Colon (tissue), 2 donors: ENCODE measurements at regions not wholly inside any gene's neighbourhood (a gene's known extent, or its start where the extent isn't known, plus 50 kb on each side); places are given as distances from the start of the nearest gene placed in this dataset.
"Not testable (repeated sequence)": the region's sequence is repeated elsewhere in the genome, so short reads cannot be mapped to it uniquely, and the experiment has no call there.

Source experiments
- FAIRE-seq: peaks from 2 replicates; lab custom pipeline; 2012; peaks lifted over from hg19 to GRCh38; lab: Jason Lieb, UNC
- donor health status: control.
- donor health status: control.

DNA sequence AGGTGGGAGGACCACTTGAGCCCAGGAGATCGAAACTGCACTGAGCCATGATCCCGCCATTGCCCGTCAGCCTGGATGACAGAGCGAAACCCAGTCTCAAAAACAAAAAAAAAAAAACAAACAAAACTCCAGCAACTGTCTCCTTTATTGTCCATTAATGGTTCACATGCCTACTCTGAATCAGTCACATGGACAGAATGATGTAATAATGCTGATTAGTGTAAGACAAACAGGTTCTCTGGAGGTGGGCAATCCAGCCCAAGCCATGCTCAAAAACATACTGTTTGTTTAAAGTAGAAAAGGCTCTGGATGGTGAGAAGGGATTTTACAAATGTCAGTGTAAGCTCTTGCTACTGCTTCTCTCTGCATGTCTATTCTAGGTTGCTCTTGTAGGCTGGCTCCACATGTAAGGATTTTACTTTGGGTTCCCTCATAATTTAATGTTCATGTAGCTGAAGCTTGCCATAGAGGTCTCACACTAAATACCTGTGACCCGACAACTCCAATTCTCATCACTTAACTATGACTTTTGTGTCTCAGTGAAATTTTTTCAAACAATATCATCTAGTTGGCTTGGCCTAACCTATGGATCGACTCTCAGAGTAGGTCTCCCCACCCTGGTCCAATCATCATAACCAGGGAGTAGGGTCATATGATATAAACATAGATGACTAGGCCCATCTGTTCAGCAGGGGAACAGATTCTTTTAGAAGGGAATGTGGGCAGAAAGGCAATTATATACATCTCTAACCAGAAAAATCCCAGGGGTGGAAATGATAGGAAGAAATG, 83.9 kb upstream of the SLC39A10 start:
- FAIRE-seq = no peak

DNA sequence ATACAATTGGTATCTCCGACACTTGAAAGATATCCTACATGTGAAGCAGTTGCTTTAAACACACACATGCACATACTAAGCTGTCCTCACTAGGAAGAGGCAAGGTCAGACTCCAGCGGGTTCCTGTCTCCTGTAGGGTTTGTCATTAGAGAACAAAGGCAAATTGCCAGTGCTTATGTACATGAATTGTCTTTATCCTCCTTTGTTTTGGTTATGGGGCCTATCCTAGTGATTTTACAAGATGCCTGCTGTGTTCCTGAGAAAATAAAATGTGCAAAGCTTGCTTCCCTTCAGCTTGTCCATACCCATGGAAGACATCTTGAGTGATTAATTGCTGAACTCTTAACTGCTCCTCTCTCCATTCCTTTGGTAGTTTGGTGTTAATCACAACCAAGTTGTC, 86.7 kb upstream of the SLC39A10 start:
- FAIRE-seq = no peak

DNA sequence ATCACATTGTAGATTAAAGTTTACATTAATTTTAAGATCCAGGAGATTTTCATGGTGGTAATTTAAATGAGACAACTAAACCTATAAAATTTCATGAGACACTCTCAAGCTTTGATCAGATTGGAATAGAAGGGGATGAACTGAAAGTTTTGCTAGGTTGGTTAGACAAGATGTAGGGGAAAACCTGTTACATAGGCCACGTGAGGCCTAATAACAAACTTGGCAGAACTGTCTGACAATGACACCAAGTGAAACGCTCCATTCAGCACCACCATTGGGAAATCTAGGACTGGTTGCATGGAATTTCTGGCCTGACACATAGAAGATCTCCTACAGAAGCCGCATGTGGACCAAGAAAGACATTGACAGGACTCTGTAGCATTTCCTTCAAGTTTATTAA, 87.8 kb upstream of the SLC39A10 start:
- FAIRE-seq = no peak

DNA sequence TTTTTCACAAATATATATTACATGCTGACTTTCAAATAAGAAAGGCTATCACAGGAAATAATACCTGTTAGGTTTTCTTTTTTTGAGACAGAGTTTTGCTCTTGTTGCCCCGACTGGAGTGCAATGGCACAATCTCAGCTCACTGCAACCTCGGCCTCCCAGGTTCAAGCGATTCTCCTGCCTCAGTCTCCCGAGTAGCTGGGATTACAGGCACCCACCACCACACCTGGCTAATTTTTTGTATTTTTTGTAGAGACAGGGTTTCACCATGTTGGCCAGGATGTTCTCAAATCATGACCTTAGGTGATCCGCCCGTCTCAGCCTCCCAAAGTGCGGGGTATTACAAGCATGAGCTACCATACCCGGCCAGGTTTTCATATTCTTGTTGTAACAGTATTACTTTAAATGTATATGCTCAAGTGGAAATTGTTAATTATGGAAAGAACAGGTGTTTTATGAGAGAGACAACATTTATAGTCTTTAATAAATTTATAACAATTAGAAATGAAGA, 92.3 kb upstream of the SLC39A10 start:
- FAIRE-seq = not testable (repeated sequence)

DNA sequence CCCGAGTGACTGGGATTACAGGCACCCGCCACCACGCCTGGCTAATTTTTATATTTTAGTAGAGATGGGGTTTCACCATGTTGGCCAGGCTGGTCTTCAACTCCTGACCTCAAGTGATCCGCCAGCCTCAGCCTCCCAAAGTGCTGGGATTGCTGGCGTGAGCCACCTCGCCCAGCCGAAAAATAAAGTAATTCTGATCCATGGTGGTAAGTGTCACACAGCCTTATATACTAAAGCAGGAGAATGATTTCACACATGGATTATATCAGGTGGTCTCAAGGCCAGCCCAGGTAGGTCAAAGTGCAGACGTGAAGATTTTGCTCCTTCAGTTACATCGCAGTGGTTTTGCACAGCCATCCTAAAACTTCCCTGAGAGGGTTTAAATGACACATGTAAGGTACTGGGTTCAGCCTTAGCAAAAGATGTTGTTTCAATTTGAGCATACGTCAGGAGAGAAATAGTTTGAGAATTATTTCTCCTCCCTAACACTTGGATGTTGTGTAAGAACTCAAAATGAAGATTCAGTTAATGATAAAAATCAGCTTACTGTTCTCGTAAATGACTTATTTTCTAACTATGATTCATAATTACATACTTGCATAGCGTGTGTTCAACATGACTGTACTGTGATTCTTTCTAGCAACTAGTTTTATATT, 93.0 kb upstream of the SLC39A10 start:
- no peak for FAIRE-seq

DNA sequence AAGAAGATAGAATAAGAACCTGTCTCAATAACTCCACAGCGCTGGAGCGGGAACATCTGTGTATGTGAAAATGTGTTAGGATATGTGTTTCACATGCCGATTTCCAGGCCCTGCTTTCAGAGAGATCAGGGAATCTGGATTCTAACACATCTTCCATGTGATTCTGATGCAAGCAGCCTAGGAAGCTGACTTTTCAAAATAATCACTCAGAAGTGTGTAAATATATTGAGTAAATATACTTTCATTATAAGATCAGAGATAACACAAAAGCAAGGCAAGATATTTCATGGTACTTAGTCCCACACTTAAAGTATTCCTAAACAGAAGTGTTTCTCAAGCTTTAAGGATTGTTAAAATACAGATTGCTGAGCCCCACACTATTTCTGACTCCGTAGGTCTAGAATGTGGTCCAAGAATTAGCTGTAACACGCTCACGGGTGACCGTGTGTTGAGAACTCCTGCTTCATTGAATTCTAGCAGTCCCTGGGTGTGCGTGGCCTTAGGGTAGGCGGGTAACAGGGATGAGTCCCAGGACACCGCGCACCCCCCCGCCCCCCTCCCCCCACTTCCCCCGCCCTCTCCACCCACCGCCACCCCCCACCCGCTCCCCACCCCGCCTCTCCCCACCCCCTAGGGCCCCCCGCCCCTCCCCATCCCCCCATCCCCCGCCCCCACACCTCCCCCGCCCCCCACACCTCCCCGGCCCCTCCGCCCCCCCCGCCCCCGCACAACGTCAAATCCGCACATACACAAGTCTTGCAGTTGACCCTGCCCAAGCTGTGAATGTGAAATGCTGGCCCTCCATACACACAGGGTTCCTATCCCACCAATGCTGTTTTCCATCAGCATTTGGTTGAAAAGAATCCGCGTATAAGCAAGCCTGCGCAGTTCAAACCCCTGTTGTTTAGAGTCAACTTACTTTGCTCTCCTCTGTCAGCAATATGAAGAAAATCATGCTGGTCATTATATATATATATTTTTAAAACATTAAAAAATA, 94.2 kb upstream of the SLC39A10 start:
- FAIRE-seq = no peak

DNA sequence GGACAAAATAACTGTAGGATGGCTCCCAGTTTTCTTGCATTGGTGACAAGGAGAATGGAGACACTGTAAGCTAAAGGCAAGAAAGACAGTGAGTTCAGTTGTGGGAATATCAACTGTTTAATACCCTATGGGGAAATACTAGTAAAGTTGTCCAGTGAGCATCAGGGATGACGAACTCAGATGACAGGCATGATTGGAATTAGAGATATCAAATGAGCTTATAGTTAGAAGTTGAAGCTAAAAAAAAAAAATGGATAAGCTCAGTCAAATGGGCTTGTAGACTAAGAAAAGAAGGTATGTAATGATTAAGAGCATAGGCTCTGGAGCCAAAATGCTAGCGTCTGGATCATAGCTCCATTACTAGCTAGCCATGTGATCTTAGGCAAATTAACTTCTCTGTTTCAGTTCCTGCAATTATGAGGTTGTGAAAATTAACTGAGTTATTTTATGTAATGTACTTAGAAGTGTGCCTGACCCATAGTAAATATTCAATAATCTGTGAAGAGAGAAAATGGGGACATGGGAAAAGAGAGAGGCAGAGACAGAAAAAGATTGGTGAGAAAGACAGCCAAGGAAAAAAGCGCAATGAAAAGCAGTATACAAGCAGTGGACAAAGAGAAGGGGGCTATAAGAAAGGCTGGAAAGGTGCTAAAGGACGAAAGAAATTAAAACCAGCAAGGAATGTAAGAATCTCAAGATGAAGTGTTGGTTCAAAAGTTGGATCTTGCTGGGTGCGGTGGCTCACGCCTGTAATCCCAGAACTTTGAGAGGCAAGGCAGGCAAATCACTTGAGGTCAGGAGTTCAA, 95.7 kb upstream of the SLC39A10 start:
- FAIRE-seq = no peak

DNA sequence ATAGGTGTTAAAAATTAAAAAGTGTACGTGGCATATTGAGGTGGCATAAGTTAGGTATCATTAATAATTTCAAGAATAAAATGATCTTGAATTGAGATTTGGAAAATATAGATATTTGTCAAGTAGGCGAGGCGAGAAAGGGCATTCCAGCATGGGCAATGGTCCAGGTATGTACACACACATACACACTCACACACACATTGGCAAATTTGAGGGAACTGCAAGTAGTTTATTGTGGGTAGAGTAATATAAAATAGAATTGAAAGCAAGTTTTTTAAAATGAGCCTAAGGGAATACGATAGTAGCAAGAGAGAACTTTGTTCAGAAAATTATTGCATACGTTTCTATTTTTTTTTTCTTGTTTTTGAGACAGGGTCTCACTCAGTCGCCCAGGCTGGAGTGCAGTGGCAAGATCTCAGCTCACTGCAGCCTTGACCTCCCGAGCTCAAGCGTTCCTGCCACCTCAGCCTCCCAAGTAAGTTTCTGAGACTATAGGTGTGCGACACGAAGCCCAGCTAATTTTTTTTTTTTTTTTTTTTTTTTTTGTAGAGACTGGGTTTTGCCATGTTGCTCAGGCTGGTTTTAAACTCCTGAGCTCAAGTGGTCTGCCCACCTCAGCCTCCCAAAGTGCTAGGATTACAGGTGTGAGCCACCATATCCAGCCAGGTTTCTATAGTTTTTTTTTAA, 96.7 kb upstream of the SLC39A10 start:
- FAIRE-seq = no peak

DNA sequence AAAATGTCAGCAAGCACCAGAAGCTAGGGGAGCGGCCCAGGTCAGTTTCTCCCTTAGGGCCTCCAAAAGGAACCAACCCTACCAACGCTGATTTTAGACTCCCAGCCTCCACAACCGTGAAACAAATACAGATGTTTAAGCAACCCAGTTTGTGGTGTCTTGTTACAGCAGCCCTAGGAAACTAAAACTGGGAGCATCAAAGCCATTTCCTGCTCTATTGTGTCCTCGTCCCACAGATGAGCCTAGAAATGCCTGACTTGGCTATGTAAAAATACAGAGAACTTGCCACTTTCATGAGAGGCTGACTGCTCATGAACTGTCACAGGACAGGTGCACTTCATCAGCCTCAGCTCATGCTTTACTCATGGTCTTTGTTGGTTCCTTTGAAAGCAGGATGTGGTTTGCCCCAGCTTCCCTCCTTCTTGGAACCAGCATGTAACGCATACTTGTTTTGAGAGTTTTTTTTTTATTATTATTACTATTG, 97.6 kb upstream of the SLC39A10 start:
- FAIRE-seq = no peak

DNA sequence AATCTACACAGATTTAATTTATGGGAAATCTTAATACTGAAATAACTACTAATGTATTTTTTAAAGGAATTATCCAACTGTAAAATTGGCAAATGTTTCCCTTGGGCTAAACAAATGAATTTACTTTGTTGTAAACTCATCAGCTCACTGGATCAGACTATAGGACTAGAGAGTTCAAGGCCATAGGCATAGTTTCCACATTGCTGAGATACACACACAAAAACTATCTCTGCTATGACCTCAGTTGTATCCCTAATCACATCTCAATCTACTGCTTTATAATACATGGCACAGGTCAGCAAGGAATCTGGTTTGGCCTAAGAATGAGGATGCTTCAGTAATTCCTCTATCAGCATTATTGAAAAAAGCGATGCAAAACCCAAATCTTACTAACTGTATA, 101.1 kb upstream of the SLC39A10 start:
- no peak for FAIRE-seq

DNA sequence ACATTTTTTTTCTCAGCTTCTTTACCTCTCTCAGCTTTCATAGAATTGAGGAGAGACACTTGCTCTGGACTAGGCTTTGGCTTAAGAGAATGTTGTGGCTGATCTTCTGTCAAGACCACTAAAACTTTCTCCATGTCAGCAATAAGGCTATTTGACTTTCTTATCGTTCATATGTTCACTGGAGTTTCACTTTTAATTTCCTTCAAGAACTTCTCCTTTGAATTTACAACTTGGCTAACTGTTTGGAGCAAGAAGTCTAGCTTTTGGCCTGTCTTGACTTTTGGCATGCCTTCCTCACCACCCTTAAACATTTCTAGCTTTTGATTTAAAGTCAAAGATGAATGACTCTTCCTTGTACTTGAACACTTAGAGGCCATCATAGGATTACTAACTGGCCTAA, 104.4 kb upstream of the SLC39A10 start:
- FAIRE-seq = no peak

DNA sequence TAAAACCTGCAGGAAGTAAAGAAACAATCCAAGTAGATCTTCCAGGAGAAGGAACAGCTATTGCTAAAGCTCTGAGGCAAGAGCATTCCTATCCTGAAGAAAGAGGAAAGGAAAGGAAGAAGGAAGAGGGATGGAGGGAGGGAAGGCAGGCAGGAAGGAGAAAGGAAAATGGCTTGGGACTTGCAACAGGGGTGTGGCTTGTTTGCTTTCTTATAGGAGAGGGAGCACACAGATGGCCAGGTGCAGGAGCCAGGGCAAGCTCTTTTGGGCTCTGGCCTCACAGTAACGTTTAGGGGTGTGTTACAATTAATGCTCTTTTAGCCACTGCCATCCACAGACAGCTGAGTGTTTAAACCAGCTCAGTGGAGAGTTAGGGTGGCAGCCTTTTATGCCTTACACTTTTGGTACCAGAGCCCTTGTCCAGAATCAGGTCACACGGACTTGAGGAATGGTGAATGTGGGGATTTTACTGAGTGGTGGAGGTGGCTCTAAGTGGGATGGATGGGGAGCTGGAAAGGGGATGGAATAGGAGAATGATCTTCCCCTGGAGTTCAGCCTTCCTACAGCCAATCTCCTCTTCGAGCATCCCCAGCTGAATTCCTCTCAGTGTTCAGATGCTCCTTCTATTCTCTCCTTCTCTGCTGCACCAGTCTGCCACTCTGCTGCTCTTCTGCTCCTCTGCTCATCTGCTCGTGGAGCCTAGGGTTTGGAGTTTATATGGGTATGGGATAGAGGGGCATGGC, 108.7 kb upstream of the SLC39A10 start:
- no peak for FAIRE-seq

DNA sequence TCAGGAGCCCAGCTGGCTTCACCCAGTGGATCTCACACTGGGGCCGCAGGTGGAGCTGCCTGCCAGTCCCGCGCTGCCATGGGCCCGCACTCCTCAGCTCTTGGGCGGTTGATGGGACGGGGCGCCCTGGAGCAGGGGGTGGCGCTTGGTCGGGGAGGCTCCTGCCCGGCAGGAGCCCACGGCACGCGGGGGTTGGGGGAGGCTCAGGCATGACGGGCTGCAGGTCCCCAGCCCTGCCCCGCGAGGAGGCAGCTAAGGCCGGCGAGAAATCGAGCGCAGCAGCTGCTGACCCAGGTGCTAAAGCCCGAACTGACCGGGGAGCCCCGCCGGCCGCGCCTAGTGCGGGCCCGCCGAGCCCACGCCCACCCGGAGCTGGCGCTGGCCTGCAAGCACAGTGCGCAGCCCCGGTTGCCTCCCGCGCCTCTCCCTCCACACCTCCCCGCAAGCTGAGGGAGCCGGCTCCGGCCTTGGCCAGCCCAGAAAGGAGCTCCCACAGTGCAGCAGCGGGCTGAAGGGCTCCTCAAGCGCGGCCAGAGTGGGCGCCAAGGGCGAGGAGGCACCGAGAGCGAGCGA, 109.7 kb upstream of the SLC39A10 start:
- FAIRE-seq = not testable (repeated sequence)

DNA sequence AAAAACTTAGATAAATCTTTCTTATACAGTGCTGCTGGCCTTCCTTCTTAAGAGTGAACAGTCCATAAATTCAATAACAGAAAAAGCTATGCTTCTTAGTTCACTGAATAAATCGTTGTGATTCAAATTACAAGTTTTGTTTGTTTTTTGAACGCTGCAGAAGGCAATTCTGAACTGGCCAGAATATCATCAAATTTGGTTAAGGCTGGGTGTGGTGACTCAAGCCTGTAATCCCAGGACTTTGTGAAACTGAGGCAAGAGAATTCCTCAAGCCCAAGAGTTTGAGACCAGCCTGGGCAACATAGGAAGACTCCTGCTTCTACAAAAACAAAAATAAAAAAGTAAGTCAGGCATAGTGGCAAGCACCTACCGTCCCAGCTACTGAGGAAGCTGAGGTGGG, 111.2 kb upstream of the SLC39A10 start:
- no peak for FAIRE-seq

DNA sequence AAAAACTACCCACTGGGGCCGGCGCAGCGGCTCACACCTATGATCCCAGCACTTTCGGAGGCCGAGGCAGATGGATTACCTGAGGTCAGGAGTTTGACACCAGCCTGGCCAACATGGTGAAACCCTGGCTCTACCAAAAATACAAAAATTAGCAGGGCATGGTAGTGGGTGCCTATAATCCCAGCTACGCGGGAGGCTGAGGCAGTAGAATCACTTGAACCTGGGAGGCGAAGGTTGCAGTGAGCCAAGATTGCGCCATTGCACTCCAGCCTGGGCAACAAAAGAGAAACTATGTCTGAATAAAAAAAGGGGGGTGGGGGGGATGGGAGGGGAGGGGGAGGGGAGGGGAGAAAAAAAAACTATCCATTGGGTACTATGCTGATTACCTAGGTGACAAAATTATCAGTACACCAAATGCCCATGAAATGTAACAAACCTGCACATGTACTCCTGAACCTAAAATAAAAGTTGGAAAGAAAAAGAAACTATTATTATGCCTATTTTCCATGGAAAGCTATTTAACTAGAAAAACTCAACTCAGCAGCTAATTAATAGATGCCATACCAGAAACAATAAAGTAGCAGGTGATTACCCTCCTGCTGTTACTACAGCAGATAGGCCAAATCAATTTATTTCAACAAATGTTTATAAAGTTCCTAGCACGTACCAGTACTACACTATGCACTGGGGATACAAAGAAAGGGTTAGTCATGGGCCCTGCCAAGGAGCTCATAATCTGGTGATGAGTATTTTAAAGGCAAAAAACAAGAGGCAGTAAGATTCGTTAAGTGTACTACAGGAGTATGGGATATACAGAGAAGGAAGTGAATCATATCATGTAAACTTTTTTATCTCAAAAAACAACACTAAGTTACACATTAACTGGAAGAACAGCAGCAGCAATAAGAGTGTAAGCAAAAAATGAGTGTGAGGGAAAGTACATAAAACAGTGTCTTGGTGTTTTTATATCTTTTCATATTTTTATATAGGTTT, 112.8 kb upstream of the SLC39A10 start:
- FAIRE-seq = no peak

DNA sequence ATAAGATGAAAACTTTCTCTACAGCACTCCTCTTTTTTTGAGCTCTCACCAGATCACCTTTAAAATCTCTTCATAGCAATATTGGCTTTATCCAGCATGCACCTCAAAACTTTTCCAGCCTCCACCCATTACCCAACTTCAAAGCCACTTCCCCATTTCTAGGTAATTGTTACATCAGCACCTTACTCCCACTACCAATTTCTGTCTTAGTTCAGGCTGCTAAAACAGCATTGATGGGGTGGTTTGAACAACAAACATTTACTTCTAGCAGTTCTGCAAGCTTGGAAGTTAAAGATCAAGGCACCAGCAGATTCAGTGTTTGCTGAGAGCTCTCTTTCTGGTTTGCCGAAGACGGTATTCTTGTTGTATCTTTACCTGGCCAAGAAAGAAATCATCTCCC, 114.0 kb upstream of the SLC39A10 start:
- FAIRE-seq = no peak

DNA sequence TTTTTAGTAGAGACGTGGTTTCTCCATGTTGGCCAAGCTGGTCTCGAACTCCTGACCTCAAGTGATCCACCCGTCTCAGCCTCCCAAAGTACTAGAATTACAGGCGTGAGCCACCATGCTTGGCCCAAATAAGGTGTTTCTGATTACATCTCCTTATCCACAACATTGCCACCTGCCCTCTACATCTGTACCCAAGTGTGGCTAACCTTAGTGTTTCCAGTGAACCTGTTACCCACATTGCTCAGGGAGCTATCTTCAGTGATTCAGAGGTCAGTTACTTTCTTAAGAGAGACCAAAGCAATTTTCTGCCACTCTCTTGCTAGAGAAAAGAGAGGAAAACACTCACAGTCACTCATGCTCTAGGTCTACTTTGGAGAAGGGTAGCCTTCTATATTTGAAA, 115.0 kb upstream of the SLC39A10 start:
- no peak for FAIRE-seq

DNA sequence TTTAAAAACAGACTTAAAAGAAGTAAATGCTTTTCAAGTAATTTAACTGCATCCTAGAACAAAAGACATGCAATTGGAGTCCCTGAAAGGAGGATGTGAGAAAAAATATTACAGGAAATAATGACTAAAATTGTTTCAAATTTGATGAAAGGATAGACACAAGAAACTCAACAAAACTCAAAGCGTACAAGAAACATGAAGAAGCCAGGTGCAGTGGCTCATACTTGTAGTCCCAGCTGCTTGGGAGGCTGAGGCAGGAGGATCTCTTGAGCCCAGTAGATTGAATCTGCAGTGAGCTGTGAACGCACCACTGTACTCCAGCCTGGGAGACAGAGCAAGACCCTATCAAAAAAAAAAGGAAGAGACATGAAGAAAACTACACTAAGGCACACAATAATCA, 118.1 kb upstream of the SLC39A10 start:
- FAIRE-seq = no peak
